Epidermal melanocyte (primary cell): ENCODE measurements at regions not wholly inside any gene's neighbourhood (a gene's known extent, or its start where the extent isn't known, plus 50 kb on each side); places are given as distances from the start of the nearest gene placed in this dataset.

Experiments used
- DNase-seq: peaks from one replicate; pipeline ENCODE4 v3.0.0; 2011; ENCODE audit warnings: low spot score; ENCODE audit not compliant: insufficient read length

DNA sequence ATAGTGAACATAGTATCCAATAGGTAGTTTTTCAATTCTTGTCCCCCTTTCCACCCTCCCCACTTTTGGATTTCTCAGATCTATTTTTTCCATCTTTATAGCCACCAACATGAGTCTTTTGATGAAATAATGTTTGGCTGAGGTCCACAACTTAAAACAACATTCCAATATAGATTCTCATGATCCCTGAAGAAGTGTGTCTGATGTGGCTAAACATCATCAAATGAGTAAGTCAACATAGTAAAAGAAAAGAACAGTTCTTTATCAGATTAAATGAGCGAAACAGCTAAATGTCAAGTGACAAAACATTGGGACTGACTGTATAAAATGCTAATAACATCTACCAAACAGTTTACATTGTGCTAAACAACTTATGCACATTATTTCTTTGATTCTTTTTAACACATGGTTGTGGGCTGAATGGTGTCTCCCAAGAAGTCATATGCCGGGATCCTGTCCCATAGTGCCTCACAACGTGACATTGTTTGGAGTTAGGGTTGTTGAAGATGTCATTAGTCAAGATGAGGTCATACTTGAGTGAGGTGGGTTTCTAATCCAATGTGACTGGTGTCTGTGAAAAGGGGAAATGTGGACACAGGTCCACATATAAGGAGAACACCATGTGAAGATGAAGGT is 453.6 kb downstream of the LTN1 start:
- DNase-seq, result no peak

DNA sequence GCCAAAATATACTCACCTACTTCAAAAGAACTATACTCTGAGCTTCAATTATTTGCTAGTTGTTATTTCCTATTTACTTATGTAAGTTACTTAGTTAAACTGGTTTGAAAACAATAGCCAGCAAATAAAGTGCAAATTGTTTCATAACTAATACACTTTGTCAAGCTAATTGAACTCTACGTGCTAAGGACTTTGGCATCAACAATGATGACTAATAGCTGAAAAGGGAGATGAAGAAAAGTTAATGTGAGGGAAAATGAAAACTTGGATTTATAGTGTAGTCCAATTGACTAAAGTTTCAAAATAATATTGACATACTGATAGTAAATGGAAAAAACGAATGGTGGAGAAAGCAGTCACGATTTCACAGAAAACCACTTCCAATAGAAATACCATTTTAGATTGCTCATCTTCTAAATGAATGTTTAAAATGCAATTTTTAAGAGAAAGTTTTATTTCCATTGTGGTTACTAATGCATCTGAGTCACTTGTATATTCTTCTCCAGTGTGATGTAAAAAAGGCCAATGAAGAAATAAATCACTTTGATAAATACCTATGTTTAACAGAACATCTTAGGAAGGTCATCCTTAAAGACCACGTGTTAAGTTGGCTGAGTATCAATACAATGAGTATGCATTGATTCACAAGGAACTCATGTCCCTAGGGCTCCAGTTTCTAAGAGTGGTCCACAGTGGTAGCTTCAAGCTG is 455.2 kb downstream of the LTN1 start:
- no peak for DNase-seq

DNA sequence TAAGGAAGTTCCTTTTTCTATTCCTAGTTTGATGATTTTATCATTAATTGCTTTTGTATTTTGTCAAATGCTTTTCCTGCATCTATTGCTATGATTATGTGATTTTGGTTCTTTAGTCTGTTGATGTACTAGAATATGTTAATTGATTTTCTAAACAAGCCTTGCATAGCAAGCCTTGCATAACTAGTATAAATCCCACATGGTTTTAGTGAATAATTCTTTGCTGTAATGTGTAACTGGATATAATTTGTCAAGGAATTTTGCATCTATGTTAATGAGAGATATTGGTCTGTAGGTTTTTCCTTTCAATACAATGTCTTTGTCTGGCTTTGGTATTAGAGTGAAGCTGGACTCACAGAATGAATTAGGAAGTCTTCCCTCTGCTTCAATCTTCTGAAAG is 460.2 kb downstream of the LTN1 start:
- DNase-seq, result no peak

DNA sequence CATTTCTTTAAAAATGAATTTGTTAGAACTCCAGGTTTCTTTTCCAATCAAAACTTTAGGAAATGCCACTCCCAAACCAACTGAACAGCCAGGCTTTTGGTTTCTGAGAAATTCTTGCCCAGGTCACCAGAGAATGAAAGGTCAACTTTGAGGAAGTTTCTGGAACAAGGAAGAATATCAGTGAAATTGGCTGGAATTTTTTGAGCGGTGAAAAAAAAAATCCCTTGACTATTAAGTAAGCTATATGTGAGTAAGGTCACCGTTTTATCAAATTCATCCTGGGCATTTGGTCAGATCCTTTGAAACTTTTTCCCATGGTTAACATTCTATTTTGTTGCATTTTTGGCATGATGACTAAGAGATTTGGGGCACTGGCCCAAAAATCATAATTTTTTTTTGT is 469.3 kb downstream of the LTN1 start:
- DNase-seq, result no peak

DNA sequence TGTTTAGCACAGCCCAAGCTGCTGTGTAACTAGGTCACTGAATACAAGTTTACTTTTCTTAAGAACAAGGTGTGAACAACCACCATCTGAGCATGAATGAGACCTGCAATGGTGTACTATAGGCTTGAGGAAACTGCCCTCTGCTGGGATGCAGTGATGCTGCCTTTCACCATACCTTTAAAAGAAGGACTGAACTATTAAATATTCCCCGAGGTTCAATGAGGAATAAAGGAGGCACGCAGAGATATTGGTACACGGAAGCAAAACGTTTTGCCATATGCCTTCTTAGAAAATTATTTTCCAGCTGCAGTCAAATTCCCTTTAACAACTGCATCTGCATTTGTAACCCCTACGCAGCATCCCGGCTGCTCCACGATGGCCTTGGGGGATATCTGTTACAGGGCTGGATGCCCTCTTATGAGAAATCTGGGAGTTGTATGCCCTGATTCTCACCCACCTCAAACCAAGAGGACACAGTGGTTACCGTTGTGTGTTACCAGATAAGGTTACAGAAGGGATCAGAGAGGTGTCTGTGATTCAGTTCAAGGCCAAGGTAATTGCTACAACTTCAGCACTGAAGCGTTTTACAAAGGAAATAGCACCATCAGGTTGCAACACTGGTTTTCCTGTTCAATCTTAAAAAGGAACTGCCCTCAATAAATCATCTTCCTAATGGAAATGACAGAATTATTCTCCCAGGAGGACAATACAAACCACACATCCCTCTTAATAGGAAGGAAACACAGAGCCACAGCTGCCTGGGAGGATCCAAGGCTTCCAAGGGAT is 470.5 kb downstream of the LTN1 start:
- no peak for DNase-seq

DNA sequence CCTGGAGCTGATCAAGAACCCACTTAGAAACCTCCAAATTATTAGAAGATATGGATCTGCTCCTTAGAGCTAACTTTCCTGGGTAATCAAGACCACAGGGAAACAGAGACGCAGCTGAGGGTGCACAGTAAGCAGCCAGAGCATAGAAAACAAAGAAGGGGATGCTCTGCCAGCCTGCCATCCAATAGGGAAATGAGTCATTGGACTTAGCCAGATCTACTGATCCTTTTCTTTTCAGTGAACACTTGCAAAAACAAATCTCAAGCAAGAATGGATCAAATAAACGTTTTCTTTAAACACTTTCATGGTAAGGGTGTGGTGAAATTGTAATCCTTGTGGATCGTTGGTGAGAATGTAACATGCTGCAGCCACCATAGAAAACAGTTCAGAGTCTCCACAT is 474.0 kb downstream of the LTN1 start:
- no peak for DNase-seq

DNA sequence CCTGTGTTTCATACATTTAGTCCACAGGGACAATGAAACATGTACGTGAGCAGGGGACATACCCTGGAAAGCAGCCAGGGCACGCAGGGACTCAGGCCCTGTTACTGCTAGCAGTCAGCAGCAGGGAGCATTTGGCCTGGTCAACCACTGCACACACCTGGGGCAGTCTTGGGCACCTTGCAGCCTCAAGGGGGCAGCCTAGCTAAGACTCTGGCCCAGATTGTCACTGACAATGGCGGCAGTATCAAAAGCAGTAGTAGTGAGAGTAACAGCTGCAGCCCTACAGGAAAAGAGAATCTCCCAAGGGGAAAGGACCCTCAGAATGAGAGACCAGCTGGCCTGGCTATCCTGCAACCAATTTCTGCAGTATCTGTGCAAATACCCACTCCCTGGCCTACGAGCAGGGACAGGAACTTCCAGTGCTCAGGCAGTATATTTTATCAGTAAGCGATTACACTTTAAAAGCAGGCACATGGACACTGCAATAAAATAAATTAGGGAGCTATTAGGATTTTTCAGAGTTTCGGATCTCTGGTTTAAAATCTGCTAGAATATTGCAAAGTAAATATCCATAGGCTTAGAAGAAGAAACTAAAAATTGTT is 475.6 kb downstream of the LTN1 start:
- DNase-seq, result no peak

DNA sequence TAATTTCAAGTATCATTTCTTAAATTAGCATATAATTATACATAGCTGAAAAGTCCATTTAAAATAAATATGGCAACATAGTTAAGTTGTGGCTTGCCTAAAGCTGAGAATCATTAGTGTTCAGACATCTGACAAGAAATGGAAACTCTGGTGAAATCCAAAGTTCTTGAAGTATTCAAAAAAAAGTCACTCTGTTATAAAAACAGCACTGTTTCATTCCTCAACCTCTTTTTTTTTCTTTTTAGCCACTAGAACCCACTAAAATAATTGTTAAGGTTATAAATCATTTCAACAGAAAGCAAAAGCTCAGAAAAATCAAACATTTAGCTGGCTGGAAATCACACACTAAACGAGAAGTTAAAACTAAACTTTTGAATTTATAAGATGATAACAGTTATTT is 476.7 kb downstream of the LTN1 start:
- no peak for DNase-seq

DNA sequence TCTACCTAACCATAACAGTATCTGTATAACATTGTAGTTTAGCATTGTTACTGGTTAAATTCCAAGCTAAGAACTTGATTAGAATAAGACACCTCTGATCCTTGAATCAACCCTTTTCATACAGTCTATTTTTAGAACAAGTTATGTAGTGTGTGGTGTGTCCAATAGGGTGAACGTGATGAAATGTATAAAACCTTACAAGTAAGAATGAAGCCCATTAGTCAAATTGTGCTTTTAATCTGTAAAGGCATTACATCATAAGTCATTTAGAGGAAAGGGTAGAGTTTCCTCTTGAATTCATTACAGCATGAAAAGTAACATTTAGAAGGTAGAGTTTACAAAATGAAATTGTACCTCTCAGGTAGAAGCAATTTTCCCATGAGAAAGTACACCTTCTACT is 479.2 kb downstream of the LTN1 start:
- DNase-seq, result no peak

DNA sequence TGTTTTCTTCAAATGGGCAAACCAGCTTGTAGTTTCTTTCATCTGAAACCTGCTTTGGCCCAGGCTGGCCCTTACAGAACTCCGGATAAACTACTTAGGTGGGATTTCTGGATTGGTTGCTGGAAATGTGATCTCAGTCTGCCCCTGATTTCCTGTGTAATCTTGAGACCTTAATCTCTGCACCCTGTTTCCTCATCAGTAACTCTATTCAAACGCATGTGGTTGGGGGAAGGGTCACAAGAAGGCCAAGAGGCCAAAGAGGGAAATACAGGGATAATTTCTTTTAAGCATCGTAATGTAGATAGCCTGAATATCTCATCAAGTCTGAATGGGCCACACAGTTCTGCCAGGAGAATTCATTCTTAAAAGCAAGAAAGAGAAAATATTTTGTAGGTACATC is 483.6 kb downstream of the LTN1 start:
- no peak for DNase-seq

DNA sequence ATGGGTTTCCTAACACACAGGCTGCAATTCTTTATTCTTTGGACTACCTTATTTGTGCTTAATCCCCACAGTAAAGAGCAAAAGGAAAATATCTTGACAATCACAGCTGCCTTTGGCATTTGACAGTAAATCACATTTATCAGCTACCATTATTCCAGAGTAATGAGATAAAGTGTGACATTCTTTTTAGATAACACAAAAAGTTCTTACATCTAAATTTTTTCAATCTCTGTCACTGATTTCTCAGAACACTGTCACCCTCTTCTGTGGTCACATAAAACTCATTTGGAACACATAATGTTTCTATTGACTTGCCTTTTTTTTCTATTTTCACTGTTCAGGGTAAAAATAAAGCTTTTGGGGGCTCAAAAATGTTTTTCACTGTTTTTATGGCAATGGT is 484.6 kb downstream of the LTN1 start:
- no peak for DNase-seq

DNA sequence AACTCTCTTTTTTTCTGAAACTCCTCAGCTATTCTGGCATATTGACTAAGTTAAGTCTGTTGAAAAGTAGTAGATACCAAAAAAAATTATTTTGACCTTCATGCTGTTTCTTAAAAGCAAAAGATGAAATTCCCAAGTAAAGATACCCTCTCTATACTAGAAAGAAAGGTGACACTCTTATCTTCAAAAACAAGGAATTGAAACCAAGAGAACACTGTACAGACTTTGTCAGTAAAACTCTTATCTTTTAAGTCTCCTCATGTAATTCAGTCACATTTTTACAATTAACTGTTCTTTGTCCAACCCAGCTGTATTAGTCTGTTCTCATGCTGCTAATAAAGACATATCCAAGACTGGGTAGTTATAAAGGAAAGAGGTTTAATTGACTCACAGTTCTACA is 496.2 kb downstream of the LTN1 start:
- no peak for DNase-seq

DNA sequence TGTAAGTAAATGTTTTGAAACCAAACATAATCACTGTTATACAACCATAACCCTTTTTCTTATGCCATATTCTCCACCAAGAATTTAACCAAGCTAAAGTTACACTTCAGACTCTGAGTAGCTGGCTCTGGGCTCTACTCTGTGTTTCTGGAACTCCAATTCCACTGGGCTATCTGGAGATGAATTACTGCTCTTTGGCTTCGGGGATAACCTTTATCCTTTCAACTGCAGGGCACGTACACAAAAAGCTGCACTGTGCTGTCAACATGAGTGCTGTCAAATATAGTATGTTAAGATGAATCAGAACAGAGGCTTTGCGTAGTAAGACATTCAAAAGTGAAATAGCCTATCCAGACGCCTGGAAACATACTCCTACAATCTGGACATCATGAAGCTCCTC is 500.6 kb downstream of the LTN1 start:
- no peak for DNase-seq

DNA sequence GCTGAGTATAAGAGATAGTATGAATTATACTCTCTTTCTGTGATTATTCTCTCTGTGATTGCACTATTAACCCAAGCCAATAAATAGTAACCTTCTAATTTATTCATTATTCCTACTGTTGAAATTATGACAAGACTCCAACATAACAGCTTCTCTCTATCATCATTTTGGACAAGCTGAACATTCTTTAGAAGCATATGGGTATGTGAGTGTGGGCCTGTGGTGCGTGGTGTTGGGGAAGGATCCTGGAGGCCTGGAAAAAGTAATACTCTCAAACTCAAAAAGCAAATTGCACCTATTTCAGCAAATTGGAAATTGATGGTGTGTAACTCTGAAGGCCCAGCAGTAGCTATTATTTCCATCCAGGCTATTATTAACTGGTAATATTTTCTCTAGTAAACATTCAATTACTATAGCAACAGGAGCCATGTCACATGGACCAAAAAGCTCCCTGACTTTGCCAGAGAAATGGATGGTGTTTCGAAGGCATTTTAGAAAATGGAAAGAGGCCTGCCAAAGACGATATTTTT is 502.8 kb downstream of the LTN1 start:
- DNase-seq, result no peak

DNA sequence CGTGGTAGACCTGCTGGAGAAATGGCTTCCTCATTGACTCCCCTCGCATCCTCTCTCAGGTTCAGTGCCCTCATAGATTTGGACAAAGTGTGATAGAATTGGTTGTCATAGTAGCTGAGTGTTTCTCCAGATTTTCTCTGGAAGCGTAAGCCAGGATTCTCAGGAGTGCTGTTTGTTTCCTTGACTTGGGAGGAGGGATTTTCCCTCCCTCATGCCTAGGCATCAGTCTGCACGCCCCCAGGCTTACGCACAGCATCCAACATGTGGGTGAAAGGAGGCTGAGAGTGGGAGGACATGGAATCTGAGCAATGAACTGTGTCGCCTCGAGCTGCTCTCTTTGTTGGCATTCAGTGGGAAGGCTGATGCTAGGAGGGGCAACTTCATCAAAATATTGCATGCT is 503.5 kb downstream of the LTN1 start:
- DNase-seq, result no peak

DNA sequence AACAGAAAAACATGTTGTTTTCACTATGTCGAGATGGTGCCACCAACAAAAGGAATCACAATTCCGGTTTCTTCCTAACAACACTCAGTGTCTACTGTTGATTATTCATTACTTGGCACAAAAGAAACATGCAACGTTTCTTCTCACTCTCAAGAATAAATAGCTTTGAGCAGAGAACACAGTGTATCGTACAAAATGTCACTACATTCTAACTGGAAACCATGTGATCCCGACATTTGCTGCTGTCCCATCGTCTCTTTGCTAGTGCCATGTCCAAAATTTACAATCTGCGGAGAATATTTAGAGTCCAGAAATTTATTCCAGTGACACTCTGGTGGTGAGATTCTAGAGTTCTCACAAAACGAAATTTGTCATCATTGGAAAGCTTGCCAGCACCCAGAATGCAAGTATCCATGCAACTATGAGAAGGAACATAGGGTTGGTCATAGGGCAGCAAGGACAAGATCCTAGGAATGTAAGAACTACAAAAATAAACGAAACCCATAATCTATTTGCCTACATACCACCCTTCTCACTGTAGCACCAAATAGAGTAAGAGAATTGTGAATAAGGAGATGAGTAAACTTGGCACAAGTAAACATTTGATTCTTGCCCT is 505.1 kb downstream of the LTN1 start:
- DNase-seq, result no peak

DNA sequence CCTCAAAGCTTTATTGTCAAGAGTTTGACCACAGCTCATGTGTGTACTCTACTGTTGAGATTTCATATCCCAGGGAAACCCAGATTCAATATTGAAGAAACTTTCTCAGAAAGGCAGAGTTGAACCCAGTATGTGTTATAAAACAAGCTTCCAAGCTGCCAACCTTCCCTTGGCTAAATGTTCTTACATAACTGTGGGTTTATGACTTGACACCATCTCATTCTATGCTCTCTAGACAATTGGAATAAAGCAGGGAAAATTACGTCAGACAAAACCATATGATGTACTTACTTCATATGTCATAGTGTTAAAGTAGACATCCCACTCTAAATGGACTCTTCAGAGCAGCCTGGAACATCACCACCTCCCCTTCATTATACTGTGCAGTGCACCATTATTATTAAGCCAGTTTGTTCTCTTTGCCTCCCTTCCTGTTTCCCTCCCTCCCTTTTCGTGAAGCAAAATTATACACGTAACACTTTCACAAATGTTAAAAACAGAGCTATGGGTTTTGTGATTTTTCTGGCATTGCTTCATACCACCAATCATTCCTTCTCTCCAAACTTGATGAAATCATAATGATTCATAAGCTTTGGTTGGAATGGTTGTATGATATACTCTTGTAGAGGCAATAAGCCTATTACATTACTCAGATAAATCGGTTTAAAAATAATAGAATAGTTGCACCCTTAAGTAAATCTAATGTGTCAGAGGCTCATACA is 507.2 kb downstream of the LTN1 start:
- no peak for DNase-seq

DNA sequence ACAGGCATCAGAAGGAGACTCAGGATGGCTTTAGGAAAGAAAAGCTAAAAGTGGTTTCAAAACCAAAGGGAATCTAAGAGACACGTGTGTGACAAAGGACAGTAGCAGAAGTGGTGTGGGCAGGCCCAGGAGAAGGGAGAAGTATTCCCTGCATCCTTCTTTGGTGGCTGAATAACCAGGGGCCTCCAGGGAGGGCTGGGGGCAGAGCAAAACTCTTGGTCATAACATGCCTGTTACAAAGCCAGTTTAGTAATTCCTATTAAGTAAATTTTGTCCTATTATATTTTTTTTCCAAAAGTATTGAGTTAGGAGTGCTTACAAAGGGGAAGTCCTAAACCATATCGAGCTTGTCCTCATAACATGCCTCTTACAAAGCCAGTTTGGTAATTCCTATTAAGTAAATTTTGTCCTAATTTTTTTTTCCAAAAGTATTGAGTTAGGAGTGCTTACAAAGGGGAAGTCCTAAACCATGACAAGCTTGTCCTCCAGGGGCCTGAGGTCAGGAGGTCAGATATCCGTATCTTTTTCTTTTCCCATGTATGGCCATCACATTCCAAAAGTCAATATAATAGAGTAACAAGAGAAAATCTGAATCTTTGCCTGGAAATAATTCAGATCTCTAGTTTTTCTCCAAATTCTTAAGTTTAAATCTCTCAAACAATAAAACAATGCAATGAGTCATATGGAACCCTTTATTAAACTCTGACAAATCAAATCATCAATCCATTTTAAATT is 509.2 kb downstream of the LTN1 start:
- no peak for DNase-seq

DNA sequence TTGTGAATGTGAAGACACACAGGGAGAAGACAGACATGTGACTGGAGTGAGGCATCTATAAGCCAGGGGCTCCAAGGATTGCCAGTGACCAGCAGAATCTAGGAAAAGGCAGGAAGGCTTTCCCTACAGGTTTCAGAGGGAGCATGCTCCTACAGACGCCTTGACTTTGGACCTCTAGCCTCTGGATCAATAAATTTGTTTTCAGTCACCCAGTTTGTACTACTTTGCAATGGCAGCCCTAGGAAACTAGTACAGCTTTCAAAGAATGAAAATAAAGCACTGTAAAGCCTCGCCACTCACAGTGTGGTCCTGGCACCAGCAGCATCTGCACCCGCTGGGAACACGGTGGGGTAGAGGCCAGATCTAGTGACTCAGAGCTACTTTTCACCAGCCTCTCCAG is 510.0 kb downstream of the LTN1 start:
- no peak for DNase-seq

DNA sequence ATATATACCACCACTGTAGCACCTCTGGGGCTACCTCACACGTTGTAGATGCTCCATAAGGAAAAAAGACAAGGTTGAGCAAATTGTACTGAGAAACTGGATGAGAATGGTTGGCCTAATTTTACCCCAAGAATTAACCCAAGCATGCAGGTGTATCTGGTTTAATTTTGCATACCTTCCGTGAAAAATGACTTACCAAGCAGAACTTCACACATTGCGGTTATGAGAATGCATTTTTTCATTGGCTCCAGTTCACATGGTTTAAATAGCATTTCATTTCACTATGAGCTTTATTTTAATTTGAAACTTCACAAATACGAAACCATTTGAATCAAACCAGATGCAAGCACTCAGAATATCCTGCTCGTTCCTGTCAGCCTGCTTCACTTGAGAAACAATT is 512.2 kb downstream of the LTN1 start:
- DNase-seq, result no peak
